ENCODE measurements at regions not wholly inside any gene's neighbourhood (a gene's known extent, or its start where the extent isn't known, plus 50 kb on each side); places are given as distances from the start of the nearest gene placed in this dataset.

DNA sequence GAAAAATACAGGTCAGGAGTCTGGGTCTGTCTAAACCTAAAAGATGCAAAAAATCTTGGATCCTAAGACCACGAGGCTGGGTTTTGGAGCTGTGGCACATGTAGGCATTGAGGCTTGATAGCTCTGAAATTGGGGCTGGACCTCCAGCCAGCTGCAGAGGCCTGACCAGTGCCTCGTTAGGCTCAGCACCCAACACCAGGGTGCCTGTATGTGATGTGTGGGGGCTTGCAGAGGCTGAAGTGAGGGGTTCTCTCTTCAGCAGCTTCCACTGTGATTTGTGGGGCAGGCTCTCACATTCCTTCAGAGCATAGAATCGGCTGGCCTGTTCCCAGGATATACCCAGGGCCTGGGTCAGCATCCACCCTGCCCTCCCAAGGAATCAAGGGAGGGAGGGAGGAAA, 247.8 kb downstream of the BUB3 start (continued):
- no peak for TF ChIP-seq BCL11A (IDR thresholded peaks at IDR 0.05; ENCODE audit: low read depth in 2 of 2, low read length in 2 of 2)
- TF ChIP-seq TAF7 (optimal IDR thresholded peaks at IDR 0.05; ENCODE audit: borderline replicate concordance, low read depth, low read length), result no peak
- TF ChIP-seq NRF1 (IDR thresholded peaks at IDR 0.05; ENCODE audit: low read depth, low read length), result no peak
- TF ChIP-seq GTF2F1 (IDR thresholded peaks at IDR 0.05; ENCODE audit: borderline replicate concordance, low read depth, low read length), result no peak
- no peak for TF ChIP-seq KDM1A (IDR thresholded peaks at IDR 0.05; ENCODE audit: borderline replicate concordance, low read length)

Data from H1 (cell line).